GM12878 (cell line): ENCODE measurements at regions not wholly inside any gene's neighbourhood (a gene's known extent, or its start where the extent isn't known, plus 50 kb on each side); places are given as distances from the start of the nearest gene placed in this dataset.

Experiments
- ATAC-seq: fragments of 200-7000 bp; cut with Tn5 transposase; 3 replicates; pipeline ENCODE4 v1.9.1; 2020; ENCODE audit warnings: mild to moderate bottlenecking, moderate library complexity
- BruUV-seq: library from RNA; stranded (reverse); fragments of 400-500 nt; replicated peaks from 2 replicates; lab custom pipeline; 2021; lab: Mats Ljungman, UMichigan
- CTCF ChIA-PET: fragments of 300-600 bp; sonication (Branson Sonifier 250); formaldehyde crosslinking; extraction: SDS; loops from one replicate; lab custom pipeline; 2021; ENCODE audit warnings: inconsistent platforms; lab: Yijun Ruan, JAX
- POLR2A ChIA-PET: fragments of 350-600 bp; formaldehyde crosslinking; extraction: SDS; loops from one replicate; lab custom pipeline; 2021; ENCODE audit warnings: inconsistent platforms; lab: Charles Lee
- RAD21 ChIA-PET: fragments of 300-600 bp; sonication (Branson Sonifier 250); formaldehyde crosslinking; loops from one replicate; lab custom pipeline; 2023; ENCODE audit warnings: antibody characterized with exemption; ENCODE audit not compliant: unreplicated experiment; lab: Charles Lee
- SMC1A ChIA-PET: fragments of 300-600 bp; sonication (Branson Sonifier 250); formaldehyde crosslinking; loops from one replicate; lab custom pipeline; 2023; ENCODE audit not compliant: unreplicated experiment, uncharacterized antibody; lab: Charles Lee
- DNase-seq: peaks from one replicate; pipeline ENCODE4 v3.0.0-alpha.2; 2011; ENCODE audit warnings: low read depth, low spot score
- FAIRE-seq: peaks from 3 replicates; lab custom pipeline; 2011; peaks lifted over from hg19 to GRCh38; lab: Jason Lieb, UNC
- H2AFZ ChIP-seq: 2 replicates; pipeline ENCODE4 v1.6.0; 2011; ENCODE audit warnings: low read depth, low read length, control low read depth; ENCODE audit not compliant: control insufficient read depth
- H3K27ac ChIP-seq: 2 replicates; pipeline ENCODE4 v1.5.1; 2011; ENCODE audit warnings: control low read depth; ENCODE audit not compliant: control insufficient read depth, insufficient read depth
- H3K27me3 ChIP-seq, 2 experiments: replicated peaks in 1 of 2; 2 replicates each; pipeline versions ENCODE4 v1.6.0 to v1.6.1; 2011; ENCODE audit warnings: low read length in 1 of 2; ENCODE audit not compliant: control insufficient read depth in 2 of 2, insufficient read depth in 2 of 2
- H3K36me3 ChIP-seq, 2 experiments: 2 replicates each; pipeline ENCODE4 v1.5.1; 2011; ENCODE audit warnings: low read length in 1 of 2; ENCODE audit not compliant: control insufficient read depth in 2 of 2, insufficient read depth in 2 of 2
- H3K4me1 ChIP-seq: 2 replicates; pipeline ENCODE4 v1.6.1; 2011; ENCODE audit warnings: mild to moderate bottlenecking, low read length, moderate library complexity, mixed read lengths; ENCODE audit not compliant: control insufficient read depth, insufficient read depth
- H3K4me2 ChIP-seq: 2 replicates; pipeline ENCODE4 v1.6.0; 2011; ENCODE audit warnings: control low read depth; ENCODE audit not compliant: control insufficient read depth, insufficient read depth
- H3K4me3 ChIP-seq: fragments of 200-600 bp; sonication (generic); 2 replicates; pipeline ENCODE4 v1.5.1; 2016
- H3K79me2 ChIP-seq: 2 replicates; pipeline ENCODE4 v1.6.0; 2011; ENCODE audit warnings: low read length; ENCODE audit not compliant: control insufficient read depth, insufficient read depth
- H3K9ac ChIP-seq: 2 replicates; pipeline ENCODE4 v1.8.0; 2011; ENCODE audit warnings: low read length, control low read depth, mixed read lengths; ENCODE audit not compliant: control insufficient read depth, insufficient read depth
- H3K9me3 ChIP-seq: replicated peaks from 3 replicates; pipeline ENCODE4 v1.5.1; 2011; ENCODE audit warnings: mild to moderate bottlenecking, low read length; ENCODE audit not compliant: control insufficient read depth, insufficient read depth
- H4K20me1 ChIP-seq: 2 replicates; pipeline ENCODE4 v1.6.0; 2011; ENCODE audit not compliant: control insufficient read depth, insufficient read depth
- BRCA1 ChIP-seq: IDR thresholded peaks from 2 replicates; pipeline ENCODE4 v1.6.1; 2011; ENCODE audit warnings: low read depth, low read length, improper control_type of control experiment
- CBX5 ChIP-seq: sonication (generic); IDR thresholded peaks from 2 replicates; pipeline ENCODE4 v1.6.1; 2016; ENCODE audit warnings: low read depth, moderate library complexity, mild to moderate bottlenecking, inconsistent platforms
- GABPA ChIP-seq: IDR thresholded peaks from 2 replicates; pipeline ENCODE4 v1.6.1; 2014; ENCODE audit warnings: antibody characterized with exemption, low read depth, mild to moderate bottlenecking, inconsistent platforms
- GATAD2B ChIP-seq: fragments of 450-650 bp; conservative IDR thresholded peaks from 2 replicates; pipeline ENCODE4 v1.6.1; 2017; ENCODE audit warnings: low read depth, mild to moderate bottlenecking, moderate library complexity
- MTA2 ChIP-seq: fragments of 450-650 bp; IDR thresholded peaks from 2 replicates; pipeline ENCODE4 v1.6.1; 2016; ENCODE audit warnings: low read depth, mild to moderate bottlenecking, moderate library complexity
- MXI1 ChIP-seq: fragments of 150-350 bp; IDR thresholded peaks from 2 replicates; pipeline ENCODE4 v1.6.1; 2011; ENCODE audit warnings: low read depth, mild to moderate bottlenecking, inconsistent platforms, low read length, improper control_type of control experiment
- NFXL1 ChIP-seq: fragments of 450-650 bp; IDR thresholded peaks from 2 replicates; pipeline ENCODE4 v1.6.1; 2017; ENCODE audit warnings: antibody characterized with exemption, mild to moderate bottlenecking, borderline replicate concordance
- NFYB ChIP-seq: IDR thresholded peaks from 2 replicates; pipeline ENCODE4 v1.6.1; 2011; ENCODE audit warnings: low read depth, mild to moderate bottlenecking, low read length, improper control_type of control experiment, moderate library complexity; ENCODE audit not compliant: insufficient read depth
- RAD21 ChIP-seq: IDR thresholded peaks from 2 replicates; pipeline ENCODE4 v1.6.1; 2011; ENCODE audit warnings: mild to moderate bottlenecking, low read depth, low read length, moderate library complexity; ENCODE audit not compliant: insufficient read depth
- SMC3 ChIP-seq: IDR thresholded peaks from 2 replicates; pipeline ENCODE4 v1.6.1; 2011; ENCODE audit warnings: low read length, improper control_type of control experiment, borderline replicate concordance
- SPI1 ChIP-seq: IDR thresholded peaks from 2 replicates; pipeline ENCODE4 v1.6.1; 2011; ENCODE audit warnings: low read depth, mild to moderate bottlenecking, low read length, moderate library complexity, borderline replicate concordance; ENCODE audit not compliant: insufficient read depth
- YBX1 ChIP-seq: fragments of 450-650 bp; IDR thresholded peaks from 2 replicates; pipeline ENCODE4 v1.6.1; 2016; ENCODE audit warnings: antibody characterized with exemption
- ZNF24 ChIP-seq: fragments of 450-650 bp; IDR thresholded peaks from 2 replicates; pipeline ENCODE4 v1.6.1; 2017; ENCODE audit warnings: antibody characterized with exemption, mild to moderate bottlenecking
- in situ Hi-C: fragments of 300-500 bp; cut with MboI; formaldehyde crosslinking; loops from 9 replicates; pipeline ENCODE4 v1.14.3; 2018; ENCODE audit warnings: mixed read lengths
- intact Hi-C: fragments of 100-400 bp; cut with micrococcal nuclease; formaldehyde crosslinking; loops from one replicate; pipeline ENCODE4 v1.14.2; 2022; ENCODE audit not compliant: unreplicated experiment
- TF ChIP-seq, protein P1 (sequence below): IDR thresholded peaks from 2 replicates; pipeline ENCODE4 v1.6.1; 2012; ENCODE audit warnings: improper control_type of control experiment, low read depth, low read length; ENCODE audit not compliant: insufficient replicate concordance
- TF ChIP-seq, protein P2 (sequence below): IDR thresholded peaks from 2 replicates; pipeline ENCODE4 v1.6.1; 2011; ENCODE audit warnings: mild to moderate bottlenecking, low read depth, low read length, moderate library complexity; ENCODE audit not compliant: insufficient replicate concordance
- TF ChIP-seq, protein P3 (sequence below): fragments of 450-650 bp; formaldehyde crosslinking; IDR thresholded peaks from 2 replicates; pipeline ENCODE4 v1.5.0; 2022; ENCODE audit warnings: mild to moderate bottlenecking, missing genetic modification characterization

DNA sequence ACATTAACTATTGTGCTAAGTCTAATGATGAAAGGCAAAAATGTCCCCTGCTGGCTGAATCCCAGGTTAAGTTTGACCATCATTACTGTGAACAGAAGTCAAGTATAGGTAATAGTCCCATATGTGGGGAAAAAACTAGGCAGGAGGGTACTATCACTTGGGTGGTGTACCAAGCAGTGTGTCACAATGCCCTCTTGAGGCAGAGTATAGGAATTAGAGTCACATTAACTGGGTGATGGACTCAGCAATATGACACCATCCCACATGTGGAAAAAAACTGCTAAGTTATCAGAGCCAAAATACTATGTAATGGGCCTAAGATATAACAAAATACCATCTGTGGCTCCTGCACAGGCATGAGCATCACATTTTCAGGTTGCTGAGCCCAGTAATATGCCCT is 962.5 kb upstream of the AMELY start:
- ATAC-seq: no peak
- no TSS peak for BruUV-seq
- intact Hi-C loops: no loop called here
- no peak for DNase-seq
- ChIA-PET RAD21 (no interaction called here), POLR2A (no interaction called here), CTCF (no interaction called here), SMC1A (no interaction called here)
- H3K27me3 ChIP-seq: no peaks in the 10 kb centered on the region
- no peak for FAIRE-seq
- H3K9me3 ChIP-seq: no peaks in the 10 kb centered on the region
- no peaks in the 10 kb centered on the region for H3K79me2 ChIP-seq
- no peak overlapping the region for H3K27ac ChIP-seq
- TF ChIP-seq NFXL1 (no peak), SPI1 (no peak), YBX1 (no peak), RAD21 (no peak), BRCA1 (no peak), MTA2 (no peak), NFYB (no peak), ZNF24 (no peak), MXI1 (no peak), GATAD2B (no peak), CBX5 (no peak), GABPA (no peak), SMC3 (no peak)
- TF ChIP-seq, protein P1, sequence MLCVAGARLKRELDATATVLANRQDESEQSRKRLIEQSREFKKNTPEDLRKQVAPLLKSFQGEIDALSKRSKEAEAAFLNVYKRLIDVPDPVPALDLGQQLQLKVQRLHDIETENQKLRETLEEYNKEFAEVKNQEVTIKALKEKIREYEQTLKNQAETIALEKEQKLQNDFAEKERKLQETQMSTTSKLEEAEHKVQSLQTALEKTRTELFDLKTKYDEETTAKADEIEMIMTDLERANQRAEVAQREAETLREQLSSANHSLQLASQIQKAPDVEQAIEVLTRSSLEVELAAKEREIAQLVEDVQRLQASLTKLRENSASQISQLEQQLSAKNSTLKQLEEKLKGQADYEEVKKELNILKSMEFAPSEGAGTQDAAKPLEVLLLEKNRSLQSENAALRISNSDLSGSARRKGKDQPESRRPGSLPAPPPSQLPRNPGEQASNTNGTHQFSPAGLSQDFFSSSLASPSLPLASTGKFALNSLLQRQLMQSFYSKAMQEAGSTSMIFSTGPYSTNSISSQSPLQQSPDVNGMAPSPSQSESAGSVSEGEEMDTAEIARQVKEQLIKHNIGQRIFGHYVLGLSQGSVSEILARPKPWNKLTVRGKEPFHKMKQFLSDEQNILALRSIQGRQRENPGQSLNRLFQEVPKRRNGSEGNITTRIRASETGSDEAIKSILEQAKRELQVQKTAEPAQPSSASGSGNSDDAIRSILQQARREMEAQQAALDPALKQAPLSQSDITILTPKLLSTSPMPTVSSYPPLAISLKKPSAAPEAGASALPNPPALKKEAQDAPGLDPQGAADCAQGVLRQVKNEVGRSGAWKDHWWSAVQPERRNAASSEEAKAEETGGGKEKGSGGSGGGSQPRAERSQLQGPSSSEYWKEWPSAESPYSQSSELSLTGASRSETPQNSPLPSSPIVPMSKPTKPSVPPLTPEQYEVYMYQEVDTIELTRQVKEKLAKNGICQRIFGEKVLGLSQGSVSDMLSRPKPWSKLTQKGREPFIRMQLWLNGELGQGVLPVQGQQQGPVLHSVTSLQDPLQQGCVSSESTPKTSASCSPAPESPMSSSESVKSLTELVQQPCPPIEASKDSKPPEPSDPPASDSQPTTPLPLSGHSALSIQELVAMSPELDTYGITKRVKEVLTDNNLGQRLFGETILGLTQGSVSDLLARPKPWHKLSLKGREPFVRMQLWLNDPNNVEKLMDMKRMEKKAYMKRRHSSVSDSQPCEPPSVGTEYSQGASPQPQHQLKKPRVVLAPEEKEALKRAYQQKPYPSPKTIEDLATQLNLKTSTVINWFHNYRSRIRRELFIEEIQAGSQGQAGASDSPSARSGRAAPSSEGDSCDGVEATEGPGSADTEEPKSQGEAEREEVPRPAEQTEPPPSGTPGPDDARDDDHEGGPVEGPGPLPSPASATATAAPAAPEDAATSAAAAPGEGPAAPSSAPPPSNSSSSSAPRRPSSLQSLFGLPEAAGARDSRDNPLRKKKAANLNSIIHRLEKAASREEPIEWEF: no peak
- TF ChIP-seq, protein P2, sequence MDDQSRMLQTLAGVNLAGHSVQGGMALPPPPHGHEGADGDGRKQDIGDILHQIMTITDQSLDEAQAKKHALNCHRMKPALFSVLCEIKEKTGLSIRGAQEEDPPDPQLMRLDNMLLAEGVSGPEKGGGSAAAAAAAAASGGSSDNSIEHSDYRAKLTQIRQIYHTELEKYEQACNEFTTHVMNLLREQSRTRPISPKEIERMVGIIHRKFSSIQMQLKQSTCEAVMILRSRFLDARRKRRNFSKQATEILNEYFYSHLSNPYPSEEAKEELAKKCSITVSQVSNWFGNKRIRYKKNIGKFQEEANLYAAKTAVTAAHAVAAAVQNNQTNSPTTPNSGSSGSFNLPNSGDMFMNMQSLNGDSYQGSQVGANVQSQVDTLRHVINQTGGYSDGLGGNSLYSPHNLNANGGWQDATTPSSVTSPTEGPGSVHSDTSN: no peak
- TF ChIP-seq, protein P3, sequence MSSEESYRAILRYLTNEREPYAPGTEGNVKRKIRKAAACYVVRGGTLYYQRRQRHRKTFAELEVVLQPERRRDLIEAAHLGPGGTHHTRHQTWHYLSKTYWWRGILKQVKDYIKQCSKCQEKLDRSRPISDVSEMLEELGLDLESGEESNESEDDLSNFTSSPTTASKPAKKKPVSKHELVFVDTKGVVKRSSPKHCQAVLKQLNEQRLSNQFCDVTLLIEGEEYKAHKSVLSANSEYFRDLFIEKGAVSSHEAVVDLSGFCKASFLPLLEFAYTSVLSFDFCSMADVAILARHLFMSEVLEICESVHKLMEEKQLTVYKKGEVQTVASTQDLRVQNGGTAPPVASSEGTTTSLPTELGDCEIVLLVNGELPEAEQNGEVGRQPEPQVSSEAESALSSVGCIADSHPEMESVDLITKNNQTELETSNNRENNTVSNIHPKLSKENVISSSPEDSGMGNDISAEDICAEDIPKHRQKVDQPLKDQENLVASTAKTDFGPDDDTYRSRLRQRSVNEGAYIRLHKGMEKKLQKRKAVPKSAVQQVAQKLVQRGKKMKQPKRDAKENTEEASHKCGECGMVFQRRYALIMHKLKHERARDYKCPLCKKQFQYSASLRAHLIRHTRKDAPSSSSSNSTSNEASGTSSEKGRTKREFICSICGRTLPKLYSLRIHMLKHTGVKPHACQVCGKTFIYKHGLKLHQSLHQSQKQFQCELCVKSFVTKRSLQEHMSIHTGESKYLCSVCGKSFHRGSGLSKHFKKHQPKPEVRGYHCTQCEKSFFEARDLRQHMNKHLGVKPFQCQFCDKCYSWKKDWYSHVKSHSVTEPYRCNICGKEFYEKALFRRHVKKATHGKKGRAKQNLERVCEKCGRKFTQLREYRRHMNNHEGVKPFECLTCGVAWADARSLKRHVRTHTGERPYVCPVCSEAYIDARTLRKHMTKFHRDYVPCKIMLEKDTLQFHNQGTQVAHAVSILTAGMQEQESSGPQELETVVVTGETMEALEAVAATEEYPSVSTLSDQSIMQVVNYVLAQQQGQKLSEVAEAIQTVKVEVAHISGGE (CRISPR knock-in tag): no peak
- H3K4me3 ChIP-seq: no peak overlapping the region
- H3K4me1 ChIP-seq: no peaks in the 10 kb centered on the region
- H4K20me1 ChIP-seq: no peaks in the 10 kb centered on the region
- H3K4me2 ChIP-seq: no peak overlapping the region
- H2AFZ ChIP-seq: no peak overlapping the region
- H3K9ac ChIP-seq: no peak overlapping the region
- in situ Hi-C loops: no loop called here
- no peaks in the 10 kb centered on the region for H3K36me3 ChIP-seq
